ENCODE measurements at regions not wholly inside any gene's neighbourhood (a gene's known extent, or its start where the extent isn't known, plus 50 kb on each side); places are given as distances from the start of the nearest gene placed in this dataset.

- TF ChIP-seq CTCF (optimal IDR thresholded peaks at IDR 0.05 in 1 of 3, IDR thresholded peaks at IDR 0.05 in 1 of 3, conservative IDR thresholded peaks at IDR 0.05 in 1 of 3; ENCODE audit: extremely low read depth in 1 of 3, insufficient read depth in 2 of 3, low read length in 3 of 3) (no peak), EZH2 (IDR thresholded peaks at IDR 0.05; ENCODE audit: low read length) (no peak)
- Histone ChIP-seq H3K27me3 (ENCODE audit: control insufficient read depth, extremely low read depth, insufficient read depth, low read length) (no peaks in the 10 kb centered on the region), H3K36me3 (ENCODE audit: control insufficient read depth in 2 of 2, extremely low read depth in 1 of 2, insufficient read depth in 2 of 2, low read length in 2 of 2) (no peaks in the 10 kb centered on the region), H2AFZ (ENCODE audit: control insufficient read depth, low read length) (no peak overlapping the region), H3K4me2 (ENCODE audit: control insufficient read depth, extremely low read depth, insufficient read depth, low read depth, low read length) (no peak overlapping the region), H3K4me1 (ENCODE audit: control insufficient read depth, extremely low read depth, insufficient read depth, low read length) (no peaks in the 10 kb centered on the region), H3K4me3 (ENCODE audit: control insufficient read depth in 2 of 3, extremely low read depth in 1 of 3, insufficient read depth in 2 of 3, low read depth in 1 of 3, low read length in 3 of 3) (no peak overlapping the region), H3K9me1 (ENCODE audit: control insufficient read depth, extremely low read depth, insufficient read depth, low read length) (no peaks in the 10 kb centered on the region), H3K27ac (ENCODE audit: control insufficient read depth, insufficient read depth, low read length) (no peak overlapping the region), H3K9me3 (ENCODE audit: control insufficient read depth, low read depth, low read length) (peaks cover 10% of the 10 kb centered on the region), H4K20me1 (ENCODE audit: control insufficient read depth, extremely low read depth, insufficient read depth, low read length) (no peaks in the 10 kb centered on the region), H3K79me2 (ENCODE audit: control insufficient read depth, insufficient read depth, low read length) (no peaks in the 10 kb centered on the region), H3K9ac (ENCODE audit: control insufficient read depth, extremely low read depth, insufficient read depth, low read length) (no peak overlapping the region)
- dilution Hi-C loops (cut with MboI; ENCODE audit: extremely low pct_ligation_motif_present, low sequenced_read_pairs): no loop called here
- DNase-seq (ENCODE audit: low read depth, low spot score): no peak
- no peak for FAIRE-seq
Measured at GRCh38 chr19:31983647-31984046, 361.8 kb upstream of the ZNF507 start.

GRCh38 chr19:31985001-31985605 is 360.3 kb upstream of the ZNF507 start:
- Histone ChIP-seq H3K9me3 (ENCODE audit: control insufficient read depth, low read depth, low read length) (peaks cover 10% of the 10 kb centered on the region), H3K4me3 (ENCODE audit: control insufficient read depth in 2 of 3, extremely low read depth in 1 of 3, insufficient read depth in 2 of 3, low read depth in 1 of 3, low read length in 3 of 3) (no peak overlapping the region), H3K27me3 (ENCODE audit: control insufficient read depth, extremely low read depth, insufficient read depth, low read length) (no peaks in the 10 kb centered on the region), H3K4me1 (ENCODE audit: control insufficient read depth, extremely low read depth, insufficient read depth, low read length) (no peaks in the 10 kb centered on the region), H3K27ac (ENCODE audit: control insufficient read depth, insufficient read depth, low read length) (no peak overlapping the region), H3K9me1 (ENCODE audit: control insufficient read depth, extremely low read depth, insufficient read depth, low read length) (no peaks in the 10 kb centered on the region), H4K20me1 (ENCODE audit: control insufficient read depth, extremely low read depth, insufficient read depth, low read length) (no peaks in the 10 kb centered on the region), H2AFZ (ENCODE audit: control insufficient read depth, low read length) (no peak overlapping the region), H3K36me3 (ENCODE audit: control insufficient read depth in 2 of 2, extremely low read depth in 1 of 2, insufficient read depth in 2 of 2, low read length in 2 of 2) (no peaks in the 10 kb centered on the region), H3K4me2 (ENCODE audit: control insufficient read depth, extremely low read depth, insufficient read depth, low read depth, low read length) (no peak overlapping the region), H3K79me2 (ENCODE audit: control insufficient read depth, insufficient read depth, low read length) (no peaks in the 10 kb centered on the region), H3K9ac (ENCODE audit: control insufficient read depth, extremely low read depth, insufficient read depth, low read length) (no peak overlapping the region)
- TF ChIP-seq EZH2 (IDR thresholded peaks at IDR 0.05; ENCODE audit: low read length) (no peak), CTCF (optimal IDR thresholded peaks at IDR 0.05 in 1 of 3, IDR thresholded peaks at IDR 0.05 in 1 of 3, conservative IDR thresholded peaks at IDR 0.05 in 1 of 3; ENCODE audit: extremely low read depth in 1 of 3, insufficient read depth in 2 of 3, low read length in 3 of 3) (no peak)
- FAIRE-seq: no peak
- DNase-seq (ENCODE audit: low read depth, low spot score): no peak
- dilution Hi-C loops (cut with MboI; ENCODE audit: extremely low pct_ligation_motif_present, low sequenced_read_pairs): no loop called here

Data from keratinocyte (primary cell).